WTC11 (cell line): ENCODE measurements at regions not wholly inside any gene's neighbourhood (a gene's known extent, or its start where the extent isn't known, plus 50 kb on each side); places are given as distances from the start of the nearest gene placed in this dataset.

ENCODE experiments used
- ATAC-seq: fragments of 200-7000 bp; cut with Tn5 transposase; 2 replicates; pipeline ENCODE4 v1.10.0; 2021; ENCODE audit warnings: mild to moderate bottlenecking, moderate library complexity
- CTCF ChIA-PET: fragments of 300-600 bp; sonication (Branson Sonifier 250); formaldehyde crosslinking; loops from one replicate; lab custom pipeline; 2021; ENCODE audit warnings: antibody characterized with exemption; lab: Charles Lee
- POLR2A ChIA-PET: fragments of 350-600 bp; sonication (Branson Sonifier 250); formaldehyde crosslinking; loops from one replicate; lab custom pipeline; 2021; ENCODE audit warnings: antibody characterized with exemption; lab: Charles Lee
- DNase-seq: peaks from one replicate; pipeline ENCODE4 v3.0.0; 2021; ENCODE audit warnings: low spot score
- H3K27ac Mint-ChIP-seq: 2 replicates; pipeline ENCODE4 v1.8.0; 2021; ENCODE audit warnings: mixed read lengths
- H3K27me3 Mint-ChIP-seq: 2 replicates; pipeline ENCODE4 v1.8.0; 2021; ENCODE audit warnings: low read depth, mild to moderate bottlenecking, moderate library complexity, mixed read lengths
- H3K36me3 Mint-ChIP-seq: 2 replicates; pipeline ENCODE4 v1.8.0; 2021; ENCODE audit warnings: mixed read lengths
- H3K4me1 Mint-ChIP-seq: 2 replicates; pipeline ENCODE4 v1.8.0; 2022; ENCODE audit warnings: mixed read lengths
- H3K4me3 Mint-ChIP-seq: 2 replicates; pipeline ENCODE4 v1.8.0; 2021; ENCODE audit warnings: mild to moderate bottlenecking, moderate library complexity, mixed read lengths
- H3K9me3 Mint-ChIP-seq: 2 replicates; pipeline ENCODE4 v1.8.0; 2021; ENCODE audit warnings: mixed read lengths
- ATF1 ChIP-seq: sonication (generic); formaldehyde crosslinking; IDR thresholded peaks from 2 replicates; pipeline ENCODE4 v1.8.1; 2023; ENCODE audit warnings: mild to moderate bottlenecking, moderate library complexity, missing genetic modification reagents
- ETV6 ChIP-seq: sonication (generic); formaldehyde crosslinking; IDR thresholded peaks from 2 replicates; pipeline ENCODE4 v1.8.1; 2022; ENCODE audit warnings: mild to moderate bottlenecking, missing genetic modification reagents
- FOXJ3 ChIP-seq: sonication (generic); formaldehyde crosslinking; IDR thresholded peaks from 2 replicates; pipeline ENCODE4 v1.9.0; 2021; ENCODE audit warnings: missing genetic modification reagents, mild to moderate bottlenecking, borderline replicate concordance
- GABPB1 ChIP-seq: sonication (generic); formaldehyde crosslinking; IDR thresholded peaks from 2 replicates; pipeline ENCODE4 v1.8.1; 2023; ENCODE audit warnings: mild to moderate bottlenecking, missing genetic modification reagents
- HMGA2 ChIP-seq: fragments of 250-450 bp; sonication (Bioruptor Pico); IDR thresholded peaks from 2 replicates; pipeline ENCODE4 v1.4.0; 2021; ENCODE audit warnings: mild to moderate bottlenecking, moderate library complexity
- IRF2 ChIP-seq: sonication (generic); formaldehyde crosslinking; IDR thresholded peaks from 2 replicates; pipeline ENCODE4 v1.8.0; 2022; ENCODE audit warnings: low read depth, missing genetic modification reagents, borderline replicate concordance
- JUN ChIP-seq: sonication (generic); formaldehyde crosslinking; IDR thresholded peaks from 2 replicates; pipeline ENCODE4 v1.8.0; 2023; ENCODE audit warnings: mild to moderate bottlenecking, missing genetic modification reagents
- NFYB ChIP-seq: sonication (generic); formaldehyde crosslinking; conservative IDR thresholded peaks from 2 replicates; pipeline ENCODE4 v1.8.0; 2022; ENCODE audit warnings: low read depth, missing genetic modification reagents
- OVOL2 ChIP-seq: fragments of 250-450 bp; sonication (Bioruptor Pico); IDR thresholded peaks from 2 replicates; pipeline ENCODE4 v1.9.0; 2021; ENCODE audit warnings: mild to moderate bottlenecking, borderline replicate concordance
- RELA ChIP-seq: sonication (generic); formaldehyde crosslinking; IDR thresholded peaks from 2 replicates; pipeline ENCODE4 v1.8.1; 2022; ENCODE audit warnings: missing genetic modification reagents, mild to moderate bottlenecking, borderline replicate concordance
- TCF7 ChIP-seq: sonication (generic); formaldehyde crosslinking; IDR thresholded peaks from 2 replicates; pipeline ENCODE4 v1.8.0; 2022; ENCODE audit warnings: mild to moderate bottlenecking, low read depth, missing genetic modification reagents, moderate library complexity
- ZNF396 ChIP-seq: fragments of 250-450 bp; sonication (Bioruptor Pico); IDR thresholded peaks from 2 replicates; pipeline ENCODE4 v1.8.0; 2021; ENCODE audit warnings: mild to moderate bottlenecking, moderate library complexity, borderline replicate concordance
- ZNF416 ChIP-seq: fragments of 250-450 bp; sonication (Bioruptor Pico); IDR thresholded peaks from 2 replicates; pipeline ENCODE4 v1.9.0; 2021; ENCODE audit warnings: mild to moderate bottlenecking, inconsistent platforms
- ZNF671 ChIP-seq: fragments of 250-450 bp; sonication (Bioruptor Pico); IDR thresholded peaks from 2 replicates; pipeline ENCODE4 v1.8.0; 2021; ENCODE audit warnings: mild to moderate bottlenecking
- TF ChIP-seq, protein P1 (sequence below): sonication (generic); formaldehyde crosslinking; IDR thresholded peaks from 2 replicates; pipeline ENCODE4 v1.8.1; 2023; ENCODE audit warnings: mild to moderate bottlenecking, missing genetic modification reagents, borderline replicate concordance
- TF ChIP-seq, protein P2 (sequence below): fragments of 250-450 bp; sonication (Bioruptor Pico); IDR thresholded peaks from 2 replicates; pipeline ENCODE4 v1.9.0; 2021; ENCODE audit warnings: mild to moderate bottlenecking
- TF ChIP-seq, protein P3 (sequence below): sonication (generic); formaldehyde crosslinking; conservative IDR thresholded peaks from 2 replicates; pipeline ENCODE4 v1.8.1; 2023; ENCODE audit warnings: mild to moderate bottlenecking, low read depth, missing genetic modification reagents, moderate library complexity
- TF ChIP-seq, protein P4 (sequence below): fragments of 250-450 bp; sonication (Bioruptor Pico); conservative IDR thresholded peaks from 2 replicates; pipeline ENCODE4 v1.9.0; 2021; ENCODE audit warnings: mild to moderate bottlenecking

DNA sequence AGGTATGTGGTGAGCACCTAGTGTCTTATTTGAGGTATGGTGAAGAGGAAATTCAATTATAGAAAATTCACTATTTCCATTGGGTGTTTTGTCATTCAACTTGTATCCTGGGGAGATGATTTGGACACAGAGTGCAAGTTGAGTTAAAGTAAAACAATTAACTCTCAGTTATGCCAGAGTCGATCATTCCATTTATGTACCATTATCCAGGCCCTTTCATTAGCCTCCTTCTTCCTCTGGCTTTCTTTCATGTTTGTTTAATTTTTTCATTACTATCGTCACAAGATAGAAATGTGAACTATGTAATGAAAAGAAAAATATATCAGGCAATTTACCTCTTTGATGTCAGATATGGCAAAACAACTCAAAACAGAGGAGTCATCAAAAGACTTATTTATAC, 1347.2 kb upstream of the NUDT12 start (continued):
- TF ChIP-seq, protein P1, sequence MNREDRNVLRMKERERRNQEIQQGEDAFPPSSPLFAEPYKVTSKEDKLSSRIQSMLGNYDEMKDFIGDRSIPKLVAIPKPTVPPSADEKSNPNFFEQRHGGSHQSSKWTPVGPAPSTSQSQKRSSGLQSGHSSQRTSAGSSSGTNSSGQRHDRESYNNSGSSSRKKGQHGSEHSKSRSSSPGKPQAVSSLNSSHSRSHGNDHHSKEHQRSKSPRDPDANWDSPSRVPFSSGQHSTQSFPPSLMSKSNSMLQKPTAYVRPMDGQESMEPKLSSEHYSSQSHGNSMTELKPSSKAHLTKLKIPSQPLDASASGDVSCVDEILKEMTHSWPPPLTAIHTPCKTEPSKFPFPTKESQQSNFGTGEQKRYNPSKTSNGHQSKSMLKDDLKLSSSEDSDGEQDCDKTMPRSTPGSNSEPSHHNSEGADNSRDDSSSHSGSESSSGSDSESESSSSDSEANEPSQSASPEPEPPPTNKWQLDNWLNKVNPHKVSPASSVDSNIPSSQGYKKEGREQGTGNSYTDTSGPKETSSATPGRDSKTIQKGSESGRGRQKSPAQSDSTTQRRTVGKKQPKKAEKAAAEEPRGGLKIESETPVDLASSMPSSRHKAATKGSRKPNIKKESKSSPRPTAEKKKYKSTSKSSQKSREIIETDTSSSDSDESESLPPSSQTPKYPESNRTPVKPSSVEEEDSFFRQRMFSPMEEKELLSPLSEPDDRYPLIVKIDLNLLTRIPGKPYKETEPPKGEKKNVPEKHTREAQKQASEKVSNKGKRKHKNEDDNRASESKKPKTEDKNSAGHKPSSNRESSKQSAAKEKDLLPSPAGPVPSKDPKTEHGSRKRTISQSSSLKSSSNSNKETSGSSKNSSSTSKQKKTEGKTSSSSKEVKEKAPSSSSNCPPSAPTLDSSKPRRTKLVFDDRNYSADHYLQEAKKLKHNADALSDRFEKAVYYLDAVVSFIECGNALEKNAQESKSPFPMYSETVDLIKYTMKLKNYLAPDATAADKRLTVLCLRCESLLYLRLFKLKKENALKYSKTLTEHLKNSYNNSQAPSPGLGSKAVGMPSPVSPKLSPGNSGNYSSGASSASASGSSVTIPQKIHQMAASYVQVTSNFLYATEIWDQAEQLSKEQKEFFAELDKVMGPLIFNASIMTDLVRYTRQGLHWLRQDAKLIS (CRISPR knock-in tag) = no peak
- TF ChIP-seq ZNF396 (CRISPR knock-in tag) (no peak), ZNF671 (CRISPR knock-in tag) (no peak), JUN (CRISPR knock-in tag) (no peak), ATF1 (CRISPR knock-in tag) (no peak), IRF2 (CRISPR knock-in tag) (no peak), NFYB (no peak)
- TF ChIP-seq, protein P2, sequence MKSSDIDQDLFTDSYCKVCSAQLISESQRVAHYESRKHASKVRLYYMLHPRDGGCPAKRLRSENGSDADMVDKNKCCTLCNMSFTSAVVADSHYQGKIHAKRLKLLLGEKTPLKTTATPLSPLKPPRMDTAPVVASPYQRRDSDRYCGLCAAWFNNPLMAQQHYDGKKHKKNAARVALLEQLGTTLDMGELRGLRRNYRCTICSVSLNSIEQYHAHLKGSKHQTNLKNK (CRISPR knock-in tag) = no peak

DNA sequence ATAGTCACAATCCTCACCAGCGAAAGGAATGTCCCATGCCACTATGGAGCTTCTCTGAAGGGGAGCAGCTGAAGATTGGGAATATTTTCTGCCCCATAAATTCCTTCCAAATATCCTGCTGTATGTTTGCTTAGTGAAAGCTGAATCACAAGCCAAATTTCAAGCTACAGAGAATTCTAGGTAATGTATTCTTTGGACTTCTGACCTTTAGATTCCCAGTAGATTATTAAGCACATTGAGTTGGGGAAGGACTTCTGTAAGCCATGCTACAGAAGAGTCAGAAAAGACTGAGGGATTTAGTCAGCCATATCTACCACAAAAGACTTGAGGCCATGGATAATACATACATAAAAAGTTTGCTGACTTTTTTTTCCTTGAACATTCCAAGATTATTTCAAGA, 1342.0 kb upstream of the NUDT12 start:
- ChIA-PET POLR2A (no interaction called here), CTCF (no interaction called here)
- Mint-ChIP-seq H3K27me3 (no peaks in the 10 kb centered on the region), H3K27ac (no peak overlapping the region), H3K4me3 (no peak overlapping the region), H3K36me3 (no peaks in the 10 kb centered on the region), H3K4me1 (no peaks in the 10 kb centered on the region), H3K9me3 (no peaks in the 10 kb centered on the region)
- no peak for DNase-seq
- no peak for ATAC-seq
- TF ChIP-seq FOXJ3 = no peak

DNA sequence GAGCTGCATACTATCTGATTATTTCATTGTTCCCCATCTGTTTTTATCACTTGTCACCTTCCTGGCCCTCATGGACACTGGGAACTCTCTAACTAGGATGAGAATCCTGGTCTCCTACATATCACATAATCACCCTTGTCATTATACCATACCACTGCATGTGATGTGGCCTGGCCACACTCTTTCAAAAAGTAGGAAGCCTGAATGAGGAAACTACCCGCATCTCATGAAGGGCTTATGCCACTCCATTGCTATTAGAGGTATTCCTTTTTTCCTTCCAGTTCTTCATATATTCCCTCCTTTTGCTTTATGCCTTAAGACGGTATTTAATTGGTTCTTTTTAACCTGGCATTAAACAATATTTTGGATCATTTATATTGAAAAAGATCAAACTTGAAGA, 1341.4 kb upstream of the NUDT12 start:
- CTCF ChIA-PET = no interaction called here
- ATAC-seq (no peak), DNase-seq (no peak)
- TF ChIP-seq ZNF416 = no peak
- no peak for TF ChIP-seq ATF1 (CRISPR knock-in tag)
- no peak for TF ChIP-seq RELA (CRISPR knock-in tag)
- TF ChIP-seq HMGA2 (CRISPR knock-in tag) = no peak
- TF ChIP-seq, protein P3, sequence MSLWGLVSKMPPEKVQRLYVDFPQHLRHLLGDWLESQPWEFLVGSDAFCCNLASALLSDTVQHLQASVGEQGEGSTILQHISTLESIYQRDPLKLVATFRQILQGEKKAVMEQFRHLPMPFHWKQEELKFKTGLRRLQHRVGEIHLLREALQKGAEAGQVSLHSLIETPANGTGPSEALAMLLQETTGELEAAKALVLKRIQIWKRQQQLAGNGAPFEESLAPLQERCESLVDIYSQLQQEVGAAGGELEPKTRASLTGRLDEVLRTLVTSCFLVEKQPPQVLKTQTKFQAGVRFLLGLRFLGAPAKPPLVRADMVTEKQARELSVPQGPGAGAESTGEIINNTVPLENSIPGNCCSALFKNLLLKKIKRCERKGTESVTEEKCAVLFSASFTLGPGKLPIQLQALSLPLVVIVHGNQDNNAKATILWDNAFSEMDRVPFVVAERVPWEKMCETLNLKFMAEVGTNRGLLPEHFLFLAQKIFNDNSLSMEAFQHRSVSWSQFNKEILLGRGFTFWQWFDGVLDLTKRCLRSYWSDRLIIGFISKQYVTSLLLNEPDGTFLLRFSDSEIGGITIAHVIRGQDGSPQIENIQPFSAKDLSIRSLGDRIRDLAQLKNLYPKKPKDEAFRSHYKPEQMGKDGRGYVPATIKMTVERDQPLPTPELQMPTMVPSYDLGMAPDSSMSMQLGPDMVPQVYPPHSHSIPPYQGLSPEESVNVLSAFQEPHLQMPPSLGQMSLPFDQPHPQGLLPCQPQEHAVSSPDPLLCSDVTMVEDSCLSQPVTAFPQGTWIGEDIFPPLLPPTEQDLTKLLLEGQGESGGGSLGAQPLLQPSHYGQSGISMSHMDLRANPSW (CRISPR knock-in tag) = no peak
- no peak for TF ChIP-seq GABPB1 (CRISPR knock-in tag)
- TF ChIP-seq, protein P4, sequence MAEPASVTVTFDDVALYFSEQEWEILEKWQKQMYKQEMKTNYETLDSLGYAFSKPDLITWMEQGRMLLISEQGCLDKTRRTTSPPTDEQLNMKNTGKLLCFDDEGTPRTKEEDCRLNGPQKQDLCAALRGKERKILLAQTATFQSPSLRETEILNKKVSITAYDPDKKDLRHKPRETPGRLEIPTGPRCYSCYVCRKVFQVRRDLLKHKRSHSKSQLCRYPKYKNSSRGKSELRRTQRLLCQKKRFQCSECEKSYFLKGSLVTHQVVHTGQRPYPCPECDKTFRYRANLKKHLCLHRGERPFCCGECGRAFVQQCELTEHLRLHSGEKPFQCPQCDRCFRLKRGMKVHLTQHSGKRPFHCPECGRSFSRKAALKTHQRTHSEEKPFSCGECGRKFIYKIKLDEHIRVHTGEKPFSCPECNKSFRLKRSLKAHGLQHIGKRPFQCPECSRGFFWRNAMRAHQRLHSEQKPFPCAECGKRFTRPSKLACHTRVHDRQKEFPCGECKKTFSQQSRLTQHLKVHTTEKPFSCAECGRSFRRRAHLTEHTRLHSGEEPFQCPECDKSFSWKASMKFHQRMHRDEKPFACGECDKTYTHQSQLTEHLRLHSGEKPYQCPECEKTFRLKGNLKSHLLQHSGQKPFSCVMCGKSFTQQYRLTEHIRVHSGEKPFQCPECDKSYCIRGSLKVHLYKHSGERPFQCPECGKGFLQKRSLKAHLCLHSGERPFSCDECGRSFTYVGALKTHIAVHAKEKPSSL (CRISPR knock-in tag) = no peak
- TF ChIP-seq TCF7 (CRISPR knock-in tag) = no peak
- no peak for TF ChIP-seq ETV6
- no peak for TF ChIP-seq OVOL2
- Mint-ChIP-seq H3K4me3 (no peak overlapping the region), H3K9me3 (no peaks in the 10 kb centered on the region), H3K36me3 (no peaks in the 10 kb centered on the region), H3K4me1 (no peaks in the 10 kb centered on the region), H3K27ac (no peak overlapping the region), H3K27me3 (no peaks in the 10 kb centered on the region)
- POLR2A ChIA-PET = no interaction called here
